ENCODE measurements at regions not wholly inside any gene's neighbourhood (a gene's known extent, or its start where the extent isn't known, plus 50 kb on each side); places are given as distances from the start of the nearest gene placed in this dataset.

GRCh38 chr2:6308986-6309385, 556.7 kb downstream of the CMPK2 start:
- Mint-ChIP-seq H3K27me3 (ENCODE audit: low read depth, poor library complexity) (peaks cover 4% of the 10 kb centered on the region), H3K9me3 (peaks cover 5% of the 10 kb centered on the region), H3K27ac (peak overlapping the region; percentile 46), H3K4me3 (no peak overlapping the region), H3K36me3 (ENCODE audit: low read depth) (no peaks in the 10 kb centered on the region), H3K4me1 (peaks cover 47% of the 10 kb centered on the region)
- no peak for TF ChIP-seq CTCF (IDR thresholded peaks at IDR 0.05)
- DNase-seq = no peak

GRCh38 chr2:6309415-6310255, 556.1 kb downstream of the CMPK2 start:
- H3K27ac Mint-ChIP-seq = peak overlapping the region; percentile 46
- peaks cover 12% of the 10 kb centered on the region for H3K9me3 Mint-ChIP-seq
- no peak for TF ChIP-seq CTCF (IDR thresholded peaks at IDR 0.05)
- H3K4me3 Mint-ChIP-seq = peak overlapping the region; percentile 23
- peaks cover 47% of the 10 kb centered on the region for H3K4me1 Mint-ChIP-seq
- peaks cover 2% of the 10 kb centered on the region for H3K27me3 Mint-ChIP-seq (ENCODE audit: low read depth, poor library complexity)
- H3K36me3 Mint-ChIP-seq (ENCODE audit: low read depth) = no peaks in the 10 kb centered on the region
- DNase-seq = peak; percentile 27

GRCh38 chr2:6310256-6311215, 555.2 kb downstream of the CMPK2 start:
- TF ChIP-seq CTCF (IDR thresholded peaks at IDR 0.05) = no peak
- H3K36me3 Mint-ChIP-seq (ENCODE audit: low read depth) = no peaks in the 10 kb centered on the region
- H3K4me3 Mint-ChIP-seq = peak overlapping the region; percentile 23
- no peak overlapping the region for H3K27ac Mint-ChIP-seq
- H3K27me3 Mint-ChIP-seq (ENCODE audit: low read depth, poor library complexity) = no peaks in the 10 kb centered on the region
- DNase-seq = no peak
- H3K9me3 Mint-ChIP-seq = peaks cover 13% of the 10 kb centered on the region
- peaks cover 47% of the 10 kb centered on the region for H3K4me1 Mint-ChIP-seq

GRCh38 chr2:6312367-6312766, 553.3 kb downstream of the CMPK2 start:
- peaks cover 17% of the 10 kb centered on the region for H3K9me3 Mint-ChIP-seq
- DNase-seq = peak; percentile 13
- no peak overlapping the region for H3K27ac Mint-ChIP-seq
- H3K4me3 Mint-ChIP-seq = peak overlapping the region; percentile 63
- H3K36me3 Mint-ChIP-seq (ENCODE audit: low read depth) = no peaks in the 10 kb centered on the region
- H3K27me3 Mint-ChIP-seq (ENCODE audit: low read depth, poor library complexity) = peaks cover 3% of the 10 kb centered on the region
- no peak for TF ChIP-seq CTCF (IDR thresholded peaks at IDR 0.05)
- H3K4me1 Mint-ChIP-seq = peaks cover 47% of the 10 kb centered on the region

GRCh38 chr2:6314218-6314960, 551.3 kb downstream of the CMPK2 start:
- Mint-ChIP-seq H3K4me3 (no peak overlapping the region), H3K4me1 (peaks cover 36% of the 10 kb centered on the region), H3K27me3 (ENCODE audit: low read depth, poor library complexity) (peaks cover 5% of the 10 kb centered on the region)

More at GRCh38 chr2:6314218-6314960, 551.3 kb downstream of the CMPK2 start:
- no peaks in the 10 kb centered on the region for H3K36me3 Mint-ChIP-seq (ENCODE audit: low read depth)
- no peak overlapping the region for H3K27ac Mint-ChIP-seq
- TF ChIP-seq CTCF (IDR thresholded peaks at IDR 0.05) = no peak
- no peak for DNase-seq
- peaks cover 32% of the 10 kb centered on the region for H3K9me3 Mint-ChIP-seq
